Activated T-helper 1 cell treated with anti-CD3 and anti-CD28 coated beads, Interleukin-12 subunit alpha, Interleukin-12 subunit beta, Interleukin-2, Interleukin-4 antibody, amounts not matched to agents 30 ng/mL and 10 ng/mL and 1 ng/mL, durations not matched to agents 14 hours and 24 hours and 36 hours (primary cell): ENCODE measurements at regions not wholly inside any gene's neighbourhood (a gene's known extent, or its start where the extent isn't known, plus 50 kb on each side); places are given as distances from the start of the nearest gene placed in this dataset.

Source experiments
- DNase-seq: peaks from one replicate; pipeline ENCODE4 v3.0.0; 2021; ENCODE audit warnings: low spot score
- H3K27ac Mint-ChIP-seq: one replicate; pipeline ENCODE4 v1.8.0; 2021; ENCODE audit warnings: mild to moderate bottlenecking, mixed read lengths
- H3K27me3 Mint-ChIP-seq: one replicate; pipeline ENCODE4 v1.8.0; 2022; ENCODE audit warnings: mild to moderate bottlenecking, moderate library complexity, mixed read lengths; ENCODE audit not compliant: insufficient read depth
- H3K36me3 Mint-ChIP-seq: one replicate; pipeline ENCODE4 v1.8.0; 2021; ENCODE audit warnings: low read depth, mixed read lengths
- H3K4me1 Mint-ChIP-seq: one replicate; pipeline ENCODE4 v1.8.0; 2021; ENCODE audit warnings: low read depth, mixed read lengths
- H3K4me3 Mint-ChIP-seq: one replicate; pipeline ENCODE4 v1.8.0; 2021; ENCODE audit warnings: mild to moderate bottlenecking, moderate library complexity, mixed read lengths
- H3K9me3 Mint-ChIP-seq: one replicate; pipeline ENCODE4 v1.8.0; 2021; ENCODE audit warnings: mixed read lengths
- intact Hi-C: fragments of 100-400 bp; cut with micrococcal nuclease; formaldehyde crosslinking; loops from one replicate; pipeline ENCODE4 v1.15.1; 2024

DNA sequence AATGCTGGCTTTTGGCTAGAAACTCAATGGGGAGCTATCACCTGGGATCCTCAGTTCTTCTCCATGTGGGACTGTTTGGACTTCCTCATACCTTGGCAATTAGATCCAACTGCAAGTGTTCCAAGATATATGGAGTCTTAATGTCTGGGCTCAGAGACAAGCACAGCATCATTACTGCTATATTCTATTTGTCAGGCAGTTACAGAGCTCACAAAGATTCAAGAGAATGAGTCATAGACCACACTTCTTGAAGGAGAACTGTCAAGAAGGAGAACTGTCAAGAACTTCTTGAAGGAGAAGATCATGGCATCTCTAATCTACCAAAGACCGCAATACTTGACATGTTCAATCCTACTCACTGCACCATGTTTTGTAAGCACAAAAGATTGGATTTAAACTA, 106.8 kb upstream of the NREP start:
- no peaks in the 10 kb centered on the region for H3K36me3 Mint-ChIP-seq
- H3K4me3 Mint-ChIP-seq, result no peak overlapping the region
- no peaks in the 10 kb centered on the region for H3K27me3 Mint-ChIP-seq
- no peaks in the 10 kb centered on the region for H3K9me3 Mint-ChIP-seq
- intact Hi-C loops, result no loop called here
- H3K27ac Mint-ChIP-seq, result no peak overlapping the region
- DNase-seq, result no peak
- no peaks in the 10 kb centered on the region for H3K4me1 Mint-ChIP-seq

DNA sequence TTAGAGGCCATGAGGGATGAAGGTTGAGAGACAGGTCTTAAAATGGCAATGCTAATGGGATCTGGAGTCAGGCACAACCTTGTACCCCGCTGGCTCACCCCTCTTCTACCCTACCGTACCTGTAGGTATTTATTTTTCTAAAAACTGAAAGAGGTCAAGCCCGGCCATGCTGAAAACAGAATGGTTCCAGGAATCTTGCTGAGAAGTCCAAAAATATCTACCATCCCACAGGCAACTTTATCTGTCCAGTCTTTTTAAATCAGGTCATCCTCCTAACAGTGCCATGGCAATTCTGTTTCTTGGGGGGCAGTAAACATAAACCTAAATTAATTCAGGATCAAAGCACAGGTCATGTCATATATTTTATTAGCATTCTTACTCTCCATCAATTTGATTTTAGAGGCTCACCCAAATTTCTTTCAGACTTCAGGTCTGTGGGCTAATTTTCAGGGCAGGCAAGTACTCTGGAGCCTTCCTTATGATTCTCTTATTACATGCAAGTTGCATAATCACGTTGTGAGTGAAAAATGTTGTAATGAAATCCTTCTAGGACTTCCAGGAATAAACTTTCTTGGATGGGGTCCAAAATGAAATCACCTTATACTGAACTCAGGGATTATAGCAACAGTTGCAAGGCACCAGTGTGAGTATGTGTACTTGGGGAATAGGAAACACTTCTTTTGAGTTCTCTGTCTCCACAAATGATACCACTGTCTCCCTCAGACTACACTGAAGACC, 102.7 kb upstream of the NREP start:
- Mint-ChIP-seq H3K9me3 (no peaks in the 10 kb centered on the region), H3K27me3 (no peaks in the 10 kb centered on the region), H3K27ac (no peak overlapping the region), H3K4me1 (no peaks in the 10 kb centered on the region), H3K4me3 (no peak overlapping the region), H3K36me3 (no peaks in the 10 kb centered on the region)
- DNase-seq, result no peak
- intact Hi-C loops, result no loop called here

DNA sequence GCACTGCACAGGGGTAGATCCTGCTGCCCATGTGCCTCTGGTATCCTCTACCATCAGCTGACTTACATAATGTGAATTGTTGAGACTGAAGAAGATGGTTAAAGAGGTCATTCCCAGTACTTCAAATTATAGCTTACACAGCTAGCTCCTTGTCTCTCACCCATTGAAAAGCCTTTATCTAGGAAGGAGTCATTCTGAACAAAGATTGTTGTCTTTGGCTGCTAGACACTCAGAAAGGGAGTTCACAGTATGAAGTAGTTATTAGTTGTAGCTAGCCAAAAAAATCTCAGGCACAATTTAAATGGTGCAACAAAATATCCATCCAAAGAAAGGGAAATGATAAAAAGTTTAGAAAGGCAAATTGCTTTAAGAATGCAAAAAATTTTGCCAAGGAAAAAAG, 102.0 kb upstream of the NREP start:
- Mint-ChIP-seq H3K27ac (no peak overlapping the region), H3K4me3 (no peak overlapping the region), H3K36me3 (no peaks in the 10 kb centered on the region), H3K27me3 (no peaks in the 10 kb centered on the region), H3K4me1 (no peaks in the 10 kb centered on the region), H3K9me3 (no peaks in the 10 kb centered on the region)
- intact Hi-C loops, result no loop called here
- DNase-seq, result no peak

DNA sequence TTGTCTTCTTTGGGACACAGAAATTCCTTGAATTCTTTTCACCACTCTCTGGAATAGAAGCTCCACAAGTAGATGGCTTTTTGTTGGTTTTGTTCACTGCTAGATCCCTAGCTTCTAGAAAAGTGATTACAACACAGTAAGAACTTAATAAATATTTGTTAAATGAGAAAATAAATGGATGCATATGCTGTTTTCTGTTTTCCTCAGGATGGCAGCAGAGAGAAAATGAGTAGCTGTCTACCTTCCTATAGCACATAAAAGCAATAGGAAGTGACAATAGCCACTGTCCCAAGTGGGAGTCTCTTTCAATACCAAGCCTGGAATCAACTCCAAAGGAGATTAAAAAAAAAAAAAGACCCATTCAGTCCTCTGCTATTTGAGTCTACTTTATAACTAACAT, 100.6 kb upstream of the NREP start:
- no peaks in the 10 kb centered on the region for H3K36me3 Mint-ChIP-seq

DNA sequence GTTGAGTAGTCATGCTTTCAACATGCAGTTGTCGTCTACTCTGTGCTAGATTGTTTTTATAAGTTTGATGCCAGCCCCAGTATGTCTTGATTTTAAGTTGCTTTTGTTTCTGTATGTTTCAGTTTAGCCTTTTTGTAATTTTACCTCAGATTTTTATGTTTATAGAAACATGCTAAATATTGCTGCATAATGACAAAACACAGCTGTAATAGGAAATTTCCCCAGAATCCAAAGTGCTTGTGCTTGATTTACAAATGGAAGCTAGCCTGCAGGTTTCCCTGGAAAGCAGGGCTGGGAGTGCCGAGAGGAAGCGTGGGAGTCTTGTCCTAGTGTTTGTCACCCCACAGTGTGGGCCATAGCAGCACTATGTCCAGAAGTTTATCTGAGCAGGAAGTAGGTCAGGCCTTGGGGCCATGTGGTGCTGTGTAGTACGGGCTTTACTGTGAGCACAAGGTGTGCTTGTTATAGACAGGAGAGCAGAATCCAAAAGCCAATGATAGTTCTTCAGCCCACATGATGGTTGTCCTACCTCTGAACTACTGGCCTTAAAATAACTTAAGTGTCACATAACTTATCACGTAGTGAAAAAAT, 100.0 kb upstream of the NREP start:
- Mint-ChIP-seq H3K4me3 (no peak overlapping the region), H3K27ac (no peak overlapping the region), H3K4me1 (no peaks in the 10 kb centered on the region), H3K9me3 (no peaks in the 10 kb centered on the region), H3K27me3 (no peaks in the 10 kb centered on the region), H3K36me3 (no peaks in the 10 kb centered on the region)
- DNase-seq, result no peak
- intact Hi-C loops, result no loop called here

More for the DNA sequence above, 100.6 kb upstream of the NREP start:
- DNase-seq, result no peak
- H3K9me3 Mint-ChIP-seq, result no peaks in the 10 kb centered on the region
- intact Hi-C loops, result no loop called here
- no peaks in the 10 kb centered on the region for H3K27me3 Mint-ChIP-seq
- no peaks in the 10 kb centered on the region for H3K4me1 Mint-ChIP-seq
- no peak overlapping the region for H3K4me3 Mint-ChIP-seq
- H3K27ac Mint-ChIP-seq, result no peak overlapping the region

DNA sequence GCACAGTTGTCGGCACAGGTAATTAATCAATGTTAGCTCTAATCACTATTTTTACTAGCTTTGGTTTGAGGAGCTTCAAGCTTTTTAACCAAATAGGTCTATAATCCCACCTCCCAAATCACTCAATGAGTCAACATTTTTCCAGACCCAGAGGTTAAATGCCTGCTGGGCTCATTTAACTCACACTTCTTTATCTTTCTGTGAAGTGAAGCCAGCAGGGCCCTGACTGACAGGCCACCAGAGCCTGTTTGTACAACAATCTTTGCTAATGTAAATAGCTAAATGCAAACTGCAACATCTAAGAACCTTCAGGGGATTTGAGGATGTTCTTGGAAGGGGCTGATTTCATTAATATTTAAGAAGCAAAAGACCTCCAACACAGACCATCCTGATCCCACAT, 98.4 kb upstream of the NREP start:
- peaks cover 3% of the 10 kb centered on the region for H3K27me3 Mint-ChIP-seq
- H3K4me3 Mint-ChIP-seq, result no peak overlapping the region
- H3K4me1 Mint-ChIP-seq, result no peaks in the 10 kb centered on the region
- H3K9me3 Mint-ChIP-seq, result no peaks in the 10 kb centered on the region
- no peaks in the 10 kb centered on the region for H3K36me3 Mint-ChIP-seq
- no peak overlapping the region for H3K27ac Mint-ChIP-seq
- DNase-seq, result no peak
- intact Hi-C loops, result no loop called here

DNA sequence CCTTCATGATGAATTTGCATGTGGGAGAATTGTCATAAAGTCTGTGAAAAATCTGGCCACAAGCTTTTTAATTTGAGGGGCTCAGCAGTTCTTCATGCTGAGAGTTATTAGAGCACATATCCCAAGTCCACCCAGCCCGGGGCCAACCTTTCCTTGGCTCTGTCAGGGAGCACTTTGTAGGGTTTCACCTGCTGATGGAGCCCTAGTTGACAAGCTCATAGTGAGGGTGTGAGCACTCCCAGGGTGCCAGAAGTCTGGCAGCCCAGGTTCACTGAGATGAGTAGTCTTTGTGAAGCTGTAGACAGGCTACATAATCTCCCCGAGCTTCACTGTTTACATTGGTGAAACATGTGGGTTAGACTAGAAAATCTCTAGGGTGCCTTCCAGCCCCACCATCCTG, 97.2 kb upstream of the NREP start:
- H3K9me3 Mint-ChIP-seq, result no peaks in the 10 kb centered on the region
- H3K4me3 Mint-ChIP-seq, result no peak overlapping the region
- DNase-seq, result no peak
- no peak overlapping the region for H3K27ac Mint-ChIP-seq
- H3K4me1 Mint-ChIP-seq, result no peaks in the 10 kb centered on the region
- H3K27me3 Mint-ChIP-seq, result peaks cover 3% of the 10 kb centered on the region
- no peaks in the 10 kb centered on the region for H3K36me3 Mint-ChIP-seq
- intact Hi-C loops, result no loop called here

DNA sequence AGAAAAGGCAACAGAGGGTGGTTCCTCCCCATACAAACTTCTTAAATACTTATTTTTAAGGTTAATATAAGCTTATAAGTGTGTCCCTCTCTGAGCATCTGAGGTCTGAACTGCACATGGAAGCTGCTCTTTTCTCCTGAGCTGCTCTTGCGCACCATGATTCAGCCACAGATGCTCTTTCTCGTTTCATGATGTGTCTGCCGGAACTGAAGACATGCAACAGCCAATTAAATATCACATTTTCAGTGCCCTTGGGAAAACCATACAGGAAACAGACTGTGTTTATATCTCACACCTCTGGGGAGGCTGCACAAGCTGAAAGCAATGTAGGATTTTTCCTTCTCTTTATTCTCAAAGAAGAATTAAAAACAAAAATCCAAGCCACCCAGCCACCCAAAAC, 96.8 kb upstream of the NREP start:
- peaks cover 3% of the 10 kb centered on the region for H3K27me3 Mint-ChIP-seq
- no peak overlapping the region for H3K27ac Mint-ChIP-seq
- no peak for DNase-seq
- no peaks in the 10 kb centered on the region for H3K36me3 Mint-ChIP-seq
- no peaks in the 10 kb centered on the region for H3K4me1 Mint-ChIP-seq
- no peaks in the 10 kb centered on the region for H3K9me3 Mint-ChIP-seq
- intact Hi-C loops, result no loop called here
- no peak overlapping the region for H3K4me3 Mint-ChIP-seq

DNA sequence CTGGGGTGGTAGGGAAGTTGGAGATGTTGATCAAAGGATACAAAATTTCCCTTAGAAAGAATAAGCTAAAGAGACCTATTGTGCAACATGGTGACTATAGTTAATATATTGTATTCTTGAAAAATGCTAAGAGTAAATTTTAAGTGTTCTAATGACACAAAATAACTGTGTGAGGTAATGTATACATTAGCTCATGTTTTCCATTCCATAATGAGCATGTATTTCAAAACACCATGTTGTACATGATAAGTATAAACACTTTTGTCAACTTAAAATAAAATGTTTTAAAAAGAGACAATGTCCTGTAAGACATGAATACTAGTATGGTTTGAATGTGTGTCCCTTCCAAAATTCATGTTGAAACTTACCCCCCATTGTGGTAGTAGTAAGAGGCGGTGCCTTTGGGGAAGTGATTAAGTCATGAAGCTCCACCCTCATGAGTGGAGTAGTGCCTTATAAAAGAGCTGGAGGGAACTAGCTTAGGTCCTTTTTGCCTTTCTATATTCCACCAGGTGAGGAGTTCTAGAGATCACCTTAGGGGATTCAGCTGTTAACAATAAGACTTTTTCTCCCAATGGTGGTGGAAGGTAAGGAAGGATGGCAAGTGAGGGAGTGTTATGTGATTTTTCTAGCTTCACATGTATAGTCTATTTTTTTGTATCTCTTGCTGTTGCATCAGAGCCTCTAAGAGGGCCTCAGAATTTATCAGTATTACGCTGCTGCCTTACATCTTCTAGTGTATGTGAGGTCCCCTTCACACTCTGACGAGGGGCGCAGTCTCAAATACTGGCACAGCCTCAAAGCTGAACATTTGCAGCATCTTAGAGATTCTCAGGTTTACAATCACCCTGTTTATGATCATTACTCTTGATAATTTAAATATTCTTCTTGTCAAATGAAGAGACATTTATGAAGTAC, 94.9 kb upstream of the NREP start:
- no peak for DNase-seq
- H3K4me3 Mint-ChIP-seq, result no peak overlapping the region
- no peaks in the 10 kb centered on the region for H3K36me3 Mint-ChIP-seq
- intact Hi-C loops, result no loop called here
- H3K27me3 Mint-ChIP-seq, result peaks cover 3% of the 10 kb centered on the region
- H3K4me1 Mint-ChIP-seq, result no peaks in the 10 kb centered on the region
- H3K27ac Mint-ChIP-seq, result no peak overlapping the region
- no peaks in the 10 kb centered on the region for H3K9me3 Mint-ChIP-seq

DNA sequence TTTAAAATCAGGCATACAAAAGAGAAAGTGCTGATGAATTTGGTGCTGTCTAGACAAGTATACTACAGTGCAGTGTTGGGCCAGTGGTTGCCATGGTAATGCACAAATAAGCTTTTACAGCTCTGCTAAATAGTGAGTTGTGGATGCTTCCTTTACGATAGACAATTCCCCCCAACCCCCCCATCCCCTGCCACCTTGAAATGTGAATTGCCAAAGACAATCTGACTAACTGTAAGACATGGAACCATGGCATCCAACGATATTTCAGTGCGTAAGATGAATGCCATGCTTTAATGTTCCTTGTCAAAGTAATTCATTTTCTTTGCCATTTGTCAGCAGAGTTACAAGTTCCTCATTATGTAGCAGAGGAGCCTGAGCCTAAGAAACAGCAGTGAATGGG, 91.5 kb upstream of the NREP start:
- peaks cover 3% of the 10 kb centered on the region for H3K27me3 Mint-ChIP-seq

DNA sequence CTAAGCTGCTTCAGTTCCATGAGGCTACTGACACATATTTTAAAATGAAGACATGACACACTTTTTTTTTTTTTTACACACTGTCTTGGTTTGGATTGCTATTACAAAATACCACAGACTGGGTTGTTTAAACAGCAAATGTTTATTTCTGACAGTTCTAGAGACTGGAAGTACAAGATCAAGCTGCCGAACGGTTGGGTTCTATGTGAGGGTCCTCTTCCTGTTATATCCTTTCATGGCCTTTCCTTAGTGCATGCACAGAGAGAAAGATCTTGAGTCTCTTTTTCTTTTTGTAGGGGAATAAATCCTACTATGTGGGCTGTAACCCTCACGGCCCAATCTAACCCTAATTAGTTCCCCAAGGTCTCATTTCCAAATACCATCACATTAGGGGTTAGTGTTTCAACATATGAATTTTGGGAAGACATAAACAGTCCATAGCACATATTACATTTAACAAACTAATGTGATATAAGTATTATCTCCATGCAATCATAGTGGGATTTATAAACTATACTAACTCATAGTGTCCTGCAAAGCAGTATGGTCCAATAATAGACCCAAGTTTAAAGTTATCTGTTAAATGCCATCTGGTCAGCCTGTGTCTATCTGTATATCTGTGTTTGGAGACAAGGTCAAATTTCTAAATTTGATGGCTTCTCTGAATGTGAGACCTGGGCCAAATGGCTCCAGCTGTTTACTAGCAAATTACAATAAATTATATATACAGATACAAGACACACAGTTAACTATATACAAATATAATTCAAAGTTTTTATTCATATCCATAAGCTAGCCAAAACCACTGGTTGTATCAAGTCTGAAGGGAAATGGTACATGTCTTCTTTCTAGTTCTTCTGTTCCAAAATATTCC, 90.3 kb upstream of the NREP start:
- H3K27ac Mint-ChIP-seq, result no peak overlapping the region
- no peaks in the 10 kb centered on the region for H3K36me3 Mint-ChIP-seq
- no peak overlapping the region for H3K4me3 Mint-ChIP-seq
- DNase-seq, result no peak
- H3K9me3 Mint-ChIP-seq, result no peaks in the 10 kb centered on the region
- no peaks in the 10 kb centered on the region for H3K4me1 Mint-ChIP-seq
- H3K27me3 Mint-ChIP-seq, result peaks cover 6% of the 10 kb centered on the region
- intact Hi-C loops, result no loop called here

More for the DNA sequence above, 91.5 kb upstream of the NREP start:
- H3K9me3 Mint-ChIP-seq, result no peaks in the 10 kb centered on the region
- intact Hi-C loops, result no loop called here
- no peak overlapping the region for H3K27ac Mint-ChIP-seq
- H3K4me3 Mint-ChIP-seq, result no peak overlapping the region
- DNase-seq, result no peak
- H3K36me3 Mint-ChIP-seq, result no peaks in the 10 kb centered on the region
- H3K4me1 Mint-ChIP-seq, result no peaks in the 10 kb centered on the region

DNA sequence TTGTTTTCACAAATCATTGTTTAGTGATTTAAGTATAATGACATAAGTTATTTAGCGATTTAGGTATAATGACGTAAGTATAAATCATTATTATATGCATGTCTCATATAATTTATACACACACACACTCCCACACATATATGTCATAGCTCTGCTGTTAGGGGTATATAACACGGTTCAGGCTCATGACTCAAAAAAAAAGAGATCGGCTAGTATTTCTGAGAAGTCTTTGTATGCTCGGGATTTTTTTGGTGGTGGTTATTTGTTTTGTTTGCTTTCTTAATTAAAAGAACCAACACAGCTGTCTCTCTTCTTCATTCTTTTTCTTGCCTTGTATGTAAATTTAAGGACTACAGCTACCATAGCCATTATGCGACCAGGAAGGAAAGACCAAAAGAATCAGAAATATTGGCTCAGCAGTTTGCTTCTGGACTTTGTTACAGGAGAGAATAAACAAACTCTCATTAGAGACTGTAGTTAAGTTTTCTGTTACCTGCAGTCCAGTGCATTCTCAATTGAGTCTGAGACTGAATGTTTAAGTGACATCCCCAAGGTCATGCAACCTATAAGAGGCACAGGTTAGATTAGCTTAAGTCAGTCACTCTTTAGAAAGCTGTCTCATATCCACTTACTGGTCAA, 83.2 kb upstream of the NREP start:
- Mint-ChIP-seq H3K4me1 (no peaks in the 10 kb centered on the region), H3K36me3 (no peaks in the 10 kb centered on the region), H3K9me3 (no peaks in the 10 kb centered on the region), H3K27me3 (peaks cover 7% of the 10 kb centered on the region), H3K4me3 (no peak overlapping the region), H3K27ac (no peak overlapping the region)
- intact Hi-C loops, result no loop called here
- no peak for DNase-seq
